PC-3 (cell line): ENCODE measurements at regions not wholly inside any gene's neighbourhood (a gene's known extent, or its start where the extent isn't known, plus 50 kb on each side); places are given as distances from the start of the nearest gene placed in this dataset.

Experiments used
- ATAC-seq: fragments of 200-7000 bp; cut with Tn5 transposase; 2 replicates; pipeline ENCODE4 v1.9.1; 2020; ENCODE audit warnings: mild to moderate bottlenecking, moderate library complexity
- BruUV-seq: library from RNA; stranded (reverse); fragments of 400-500 nt; replicated peaks from 2 replicates; lab custom pipeline; 2021; lab: Mats Ljungman, UMichigan
- CTCF ChIA-PET: fragments of 300-600 bp; sonication (Branson Sonifier 250); formaldehyde crosslinking; loops from one replicate; lab custom pipeline; 2022; ENCODE audit warnings: antibody characterized with exemption; lab: Charles Lee
- POLR2A ChIA-PET: fragments of 300-600 bp; sonication (Branson Sonifier 250); formaldehyde crosslinking; loops from one replicate; lab custom pipeline; 2022; ENCODE audit warnings: antibody characterized with exemption; ENCODE audit not compliant: unreplicated experiment; lab: Charles Lee
- DNase-seq: peaks from one replicate; pipeline ENCODE4 v3.0.0-alpha.2; 2015
- H2AFZ ChIP-seq: fragments of 300-600 bp; sonication (generic); 2 replicates; pipeline ENCODE4 v1.6.0; 2016; ENCODE audit warnings: antibody characterized with exemption, low read length
- H3F3A ChIP-seq: fragments of 300-600 bp; sonication (generic); one replicate; pipeline ENCODE4 v1.6.0; 2017; ENCODE audit warnings: antibody characterized with exemption, low read length, control low read depth, mild to moderate bottlenecking; ENCODE audit not compliant: unreplicated experiment
- H3K27ac ChIP-seq: fragments of 300-600 bp; sonication (generic); 2 replicates; pipeline ENCODE4 v1.5.1; 2016; ENCODE audit warnings: mild to moderate bottlenecking, low read length
- H3K27me3 ChIP-seq: fragments of 300-600 bp; sonication (generic); 2 replicates; pipeline ENCODE4 v1.6.1; 2016; ENCODE audit warnings: low read length, mixed read lengths
- H3K36me3 ChIP-seq: fragments of 300-600 bp; sonication (generic); 2 replicates; pipeline ENCODE4 v1.6.1; 2016; ENCODE audit warnings: low read depth, mixed run types, low read length, mixed read lengths
- H3K4me1 ChIP-seq: fragments of 300-600 bp; sonication (generic); 2 replicates; pipeline ENCODE4 v1.5.1; 2016; ENCODE audit warnings: low read length; ENCODE audit not compliant: insufficient read depth
- H3K4me2 ChIP-seq: fragments of 300-600 bp; sonication (generic); 2 replicates; pipeline ENCODE4 v1.6.0; 2016; ENCODE audit warnings: low read length
- H3K4me3 ChIP-seq: fragments of 300-600 bp; sonication (generic); 2 replicates; pipeline ENCODE4 v1.5.1; 2016; ENCODE audit warnings: mild to moderate bottlenecking, low read length, mixed read lengths
- H3K79me2 ChIP-seq: fragments of 300-600 bp; sonication (generic); 2 replicates; pipeline ENCODE4 v1.6.1; 2017; ENCODE audit warnings: low read length, mixed read lengths
- H3K9ac ChIP-seq: fragments of 300-600 bp; sonication (generic); 2 replicates; pipeline ENCODE4 v1.6.0; 2016; ENCODE audit warnings: mild to moderate bottlenecking, low read length
- H3K9me2 ChIP-seq: fragments of 300-600 bp; sonication (generic); replicated peaks from 2 replicates; pipeline ENCODE4 v1.6.1; 2016; ENCODE audit warnings: mixed run types, low read length, mixed read lengths
- H3K9me3 ChIP-seq: fragments of 300-600 bp; sonication (generic); 2 replicates; pipeline ENCODE4 v1.6.1; 2016; ENCODE audit warnings: low read length, mixed read lengths
- H4K20me1 ChIP-seq: fragments of 300-600 bp; sonication (generic); 2 replicates; pipeline ENCODE4 v1.6.1; 2016; ENCODE audit warnings: low read length, mixed read lengths
- EZH2 ChIP-seq: fragments of 300-600 bp; sonication (generic); IDR thresholded peaks from one replicate; pipeline ENCODE4 v1.6.1; 2017; ENCODE audit warnings: antibody characterized with exemption, mild to moderate bottlenecking, low read length; ENCODE audit not compliant: unreplicated experiment
- EZH2phosphoT487 ChIP-seq: fragments of 300-600 bp; sonication (generic); IDR thresholded peaks from 2 replicates; pipeline ENCODE4 v1.6.1; 2018; ENCODE audit warnings: mild to moderate bottlenecking, antibody characterized with exemption, low read length, borderline replicate concordance
- intact Hi-C: fragments of 100-400 bp; cut with micrococcal nuclease; formaldehyde crosslinking; loops from 2 replicates; pipeline ENCODE4 v1.9.0; 2023
- TF ChIP-seq, protein P1 (sequence below): fragments of 300-600 bp; sonication (generic); conservative IDR thresholded peaks from 2 replicates; pipeline ENCODE4 v1.5.1; 2017; ENCODE audit warnings: antibody characterized with exemption, low read depth, mild to moderate bottlenecking, low read length

DNA sequence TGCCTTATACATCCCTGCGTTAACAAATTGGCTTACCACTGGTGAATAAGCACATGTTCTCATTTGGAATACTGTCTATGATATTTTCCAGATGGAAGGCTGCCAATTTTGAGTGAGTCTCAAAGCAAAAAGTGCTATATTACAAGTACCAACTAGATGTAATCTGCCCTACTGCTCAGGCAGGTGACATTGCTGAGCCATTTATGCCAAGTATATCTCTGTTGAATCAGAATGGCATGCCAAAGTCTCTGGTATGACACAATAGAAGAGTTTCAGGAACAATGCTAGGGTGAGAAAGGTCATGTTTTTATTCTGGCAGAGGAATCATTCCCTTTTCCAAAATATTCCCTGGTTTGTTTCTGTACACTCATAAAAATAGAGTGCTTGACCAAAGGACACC lies 356.5 kb downstream of the CDH9 start:
- TF ChIP-seq, protein P1, sequence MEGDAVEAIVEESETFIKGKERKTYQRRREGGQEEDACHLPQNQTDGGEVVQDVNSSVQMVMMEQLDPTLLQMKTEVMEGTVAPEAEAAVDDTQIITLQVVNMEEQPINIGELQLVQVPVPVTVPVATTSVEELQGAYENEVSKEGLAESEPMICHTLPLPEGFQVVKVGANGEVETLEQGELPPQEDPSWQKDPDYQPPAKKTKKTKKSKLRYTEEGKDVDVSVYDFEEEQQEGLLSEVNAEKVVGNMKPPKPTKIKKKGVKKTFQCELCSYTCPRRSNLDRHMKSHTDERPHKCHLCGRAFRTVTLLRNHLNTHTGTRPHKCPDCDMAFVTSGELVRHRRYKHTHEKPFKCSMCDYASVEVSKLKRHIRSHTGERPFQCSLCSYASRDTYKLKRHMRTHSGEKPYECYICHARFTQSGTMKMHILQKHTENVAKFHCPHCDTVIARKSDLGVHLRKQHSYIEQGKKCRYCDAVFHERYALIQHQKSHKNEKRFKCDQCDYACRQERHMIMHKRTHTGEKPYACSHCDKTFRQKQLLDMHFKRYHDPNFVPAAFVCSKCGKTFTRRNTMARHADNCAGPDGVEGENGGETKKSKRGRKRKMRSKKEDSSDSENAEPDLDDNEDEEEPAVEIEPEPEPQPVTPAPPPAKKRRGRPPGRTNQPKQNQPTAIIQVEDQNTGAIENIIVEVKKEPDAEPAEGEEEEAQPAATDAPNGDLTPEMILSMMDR = no peak
- no peak for TF ChIP-seq EZH2phosphoT487
- TF ChIP-seq EZH2 = no peak
- Histone ChIP-seq H3K9me2 (no peaks in the 10 kb centered on the region; the same call in 1 of the 2 replicates), H3K27me3 (no peaks in the 10 kb centered on the region), H3F3A (no peaks in the 10 kb centered on the region), H4K20me1 (no peaks in the 10 kb centered on the region), H3K4me2 (no peak overlapping the region), H3K79me2 (no peaks in the 10 kb centered on the region), H2AFZ (no peak overlapping the region), H3K9ac (no peak overlapping the region), H3K9me3 (no peaks in the 10 kb centered on the region), H3K4me1 (no peaks in the 10 kb centered on the region), H3K4me3 (no peak overlapping the region), H3K27ac (no peak overlapping the region), H3K36me3 (no peaks in the 10 kb centered on the region)
- intact Hi-C loops = no loop called here
- ChIA-PET CTCF (no interaction called here), POLR2A (no interaction called here)
- DNase-seq (no peak), ATAC-seq (no peak)
- no TSS peak for BruUV-seq

DNA sequence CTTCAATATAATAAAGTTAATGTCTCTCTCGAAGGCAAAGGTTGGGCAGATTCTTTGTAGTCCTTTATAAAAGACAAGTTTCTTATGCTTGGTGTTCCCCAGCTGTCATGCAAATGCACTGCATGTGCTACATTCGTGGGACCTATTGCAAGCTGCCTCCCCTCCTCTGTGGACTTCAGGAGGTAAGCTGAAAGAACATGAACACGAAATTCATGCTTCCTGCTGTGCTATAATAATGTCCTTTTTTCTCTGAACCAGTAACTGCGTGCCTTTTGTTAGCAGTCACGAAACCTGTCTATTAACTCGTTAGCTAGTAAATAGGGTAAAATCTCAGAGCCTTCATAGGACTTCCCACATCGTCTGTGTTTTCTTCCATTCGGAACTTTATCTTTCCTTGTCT lies 363.5 kb downstream of the CDH9 start:
- Histone ChIP-seq H3K4me2 (no peak overlapping the region), H3K4me3 (no peak overlapping the region), H3K9me2 (no peaks in the 10 kb centered on the region; the same call in 1 of the 2 replicates), H3K27me3 (no peaks in the 10 kb centered on the region), H3K4me1 (no peaks in the 10 kb centered on the region), H3K36me3 (no peaks in the 10 kb centered on the region), H3K9me3 (no peaks in the 10 kb centered on the region), H4K20me1 (no peaks in the 10 kb centered on the region), H3K79me2 (no peaks in the 10 kb centered on the region), H2AFZ (peak overlapping the region; percentile 21; the same call in 1 of the 2 replicates), H3K27ac (no peak overlapping the region), H3F3A (no peaks in the 10 kb centered on the region), H3K9ac (no peak overlapping the region)
- CTCF ChIA-PET = no interaction called here
- DNase-seq = no peak
- intact Hi-C loops = no loop called here
- POLR2A ChIA-PET = no interaction called here
- BruUV-seq = no TSS peak
- ATAC-seq = no peak
- TF ChIP-seq EZH2 = no peak

DNA sequence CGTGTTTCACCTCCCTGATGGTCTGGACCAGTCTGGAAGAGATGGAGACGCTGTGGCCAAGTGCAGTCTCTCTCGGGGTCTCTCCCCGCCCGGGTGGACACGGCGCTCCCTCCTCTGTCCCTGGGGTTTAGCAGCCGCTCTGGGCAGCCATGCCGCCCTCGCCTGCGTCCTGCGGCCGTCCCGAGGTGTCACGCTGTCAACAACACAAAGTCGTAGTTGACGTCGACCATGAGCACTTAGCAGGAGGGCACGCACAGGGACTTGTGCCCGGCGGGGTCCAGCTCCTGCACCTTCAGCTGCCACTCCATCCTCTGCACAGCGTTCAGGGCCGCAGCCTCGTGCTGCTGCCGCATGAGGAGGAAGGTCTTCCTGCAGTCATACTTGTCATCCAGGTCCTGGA lies 368.9 kb downstream of the CDH9 start:
- CTCF ChIA-PET = no interaction called here
- POLR2A ChIA-PET = no interaction called here
- ATAC-seq (no peak), DNase-seq (no peak)
- Histone ChIP-seq H3K4me2 (no peak overlapping the region), H3K9me2 (no peaks in the 10 kb centered on the region), H3F3A (no peaks in the 10 kb centered on the region), H4K20me1 (no peaks in the 10 kb centered on the region), H2AFZ (no peak overlapping the region), H3K79me2 (no peaks in the 10 kb centered on the region), H3K9me3 (no peaks in the 10 kb centered on the region), H3K27ac (no peak overlapping the region), H3K4me3 (no peak overlapping the region), H3K27me3 (no peaks in the 10 kb centered on the region), H3K36me3 (no peaks in the 10 kb centered on the region), H3K4me1 (no peaks in the 10 kb centered on the region), H3K9ac (no peak overlapping the region)
- intact Hi-C loops = no loop called here
- TF ChIP-seq EZH2 (no peak), EZH2phosphoT487 (no peak)
- TF ChIP-seq, protein P1 = no peak
- BruUV-seq = no TSS peak
